Esophagus squamous epithelium (tissue), 4 donors: ENCODE measurements at regions not wholly inside any gene's neighbourhood (a gene's known extent, or its start where the extent isn't known, plus 50 kb on each side); places are given as distances from the start of the nearest gene placed in this dataset.

Experiments
- POLR2A ChIP-seq, 4 donors: fragments of 450-650 bp; IDR thresholded peaks; one replicate each; pipeline ENCODE4 v1.6.1; 2017; ENCODE audit warnings: antibody characterized with exemption in 4 of 4, mild to moderate bottlenecking in 4 of 4, moderate library complexity in 3 of 4
- TF ChIP-seq, protein P1 (sequence below), 6 experiments: fragments of 450-650 bp in 4 of 6; fragments of 200-600 bp in 2 of 6; sonication (generic) in 2 of 6; IDR thresholded peaks; one replicate each; pipeline ENCODE4 v1.5.1; 2016 to 2019; ENCODE audit warnings: antibody characterized with exemption in 6 of 6, mild to moderate bottlenecking in 4 of 6, moderate library complexity in 4 of 6

DNA sequence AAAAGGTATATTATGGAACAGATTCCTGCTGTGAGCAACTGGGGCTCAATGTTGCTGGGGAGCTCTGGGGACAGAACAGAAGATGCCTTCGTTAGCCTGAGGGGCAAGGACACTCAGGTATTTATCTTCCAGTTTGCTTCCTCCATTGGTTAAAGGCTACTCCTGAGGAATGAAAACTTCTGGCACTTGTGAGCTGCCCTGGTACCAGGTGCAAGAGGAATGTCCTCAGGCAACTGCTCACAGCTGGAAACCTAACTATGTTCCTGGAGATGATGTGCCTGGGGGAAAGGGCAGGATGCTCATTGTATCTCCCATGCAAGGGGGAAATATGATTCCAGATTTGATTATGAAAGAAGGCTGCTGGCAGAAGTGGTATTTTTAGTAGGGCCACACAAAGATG lies 54.0 kb upstream of the BBX start:
- TF ChIP-seq, protein P1, sequence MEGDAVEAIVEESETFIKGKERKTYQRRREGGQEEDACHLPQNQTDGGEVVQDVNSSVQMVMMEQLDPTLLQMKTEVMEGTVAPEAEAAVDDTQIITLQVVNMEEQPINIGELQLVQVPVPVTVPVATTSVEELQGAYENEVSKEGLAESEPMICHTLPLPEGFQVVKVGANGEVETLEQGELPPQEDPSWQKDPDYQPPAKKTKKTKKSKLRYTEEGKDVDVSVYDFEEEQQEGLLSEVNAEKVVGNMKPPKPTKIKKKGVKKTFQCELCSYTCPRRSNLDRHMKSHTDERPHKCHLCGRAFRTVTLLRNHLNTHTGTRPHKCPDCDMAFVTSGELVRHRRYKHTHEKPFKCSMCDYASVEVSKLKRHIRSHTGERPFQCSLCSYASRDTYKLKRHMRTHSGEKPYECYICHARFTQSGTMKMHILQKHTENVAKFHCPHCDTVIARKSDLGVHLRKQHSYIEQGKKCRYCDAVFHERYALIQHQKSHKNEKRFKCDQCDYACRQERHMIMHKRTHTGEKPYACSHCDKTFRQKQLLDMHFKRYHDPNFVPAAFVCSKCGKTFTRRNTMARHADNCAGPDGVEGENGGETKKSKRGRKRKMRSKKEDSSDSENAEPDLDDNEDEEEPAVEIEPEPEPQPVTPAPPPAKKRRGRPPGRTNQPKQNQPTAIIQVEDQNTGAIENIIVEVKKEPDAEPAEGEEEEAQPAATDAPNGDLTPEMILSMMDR (IDR thresholded peaks at IDR 0.05), result no peak
- TF ChIP-seq POLR2A (IDR thresholded peaks at IDR 0.05), result no peak
